PFSK-1 (cell line): ENCODE measurements at regions not wholly inside any gene's neighbourhood (a gene's known extent, or its start where the extent isn't known, plus 50 kb on each side); places are given as distances from the start of the nearest gene placed in this dataset.

Source experiments
- FOXP2 ChIP-seq: optimal IDR thresholded peaks from 2 replicates; pipeline ENCODE3; 2011; ENCODE audit warnings: borderline replicate concordance, control low read depth, inconsistent platforms; ENCODE audit not compliant: insufficient read depth; ENCODE audit errors: extremely low read length, extremely low read depth
- POLR2AphosphoS5 ChIP-seq: IDR thresholded peaks from 2 replicates; pipeline ENCODE4 v1.6.1; 2012; ENCODE audit warnings: low read depth, mild to moderate bottlenecking, control low read depth, low read length, moderate library complexity
- REST ChIP-seq, 2 experiments: IDR thresholded peaks; 2 replicates each; pipeline versions ENCODE4 v1.6.1 to v1.8.0; 2011 to 2012; ENCODE audit warnings: low read depth in 2 of 2, low read length in 2 of 2, control low read depth in 1 of 2, inconsistent platforms in 1 of 2, mild to moderate bottlenecking in 1 of 2, moderate library complexity in 1 of 2; ENCODE audit not compliant: insufficient read depth in 1 of 2
- SIN3A ChIP-seq: IDR thresholded peaks from 2 replicates; pipeline ENCODE4 v1.6.1; 2012; ENCODE audit warnings: mild to moderate bottlenecking, low read length, moderate library complexity, borderline replicate concordance; ENCODE audit not compliant: insufficient read depth
- TAF1 ChIP-seq: IDR thresholded peaks from 2 replicates; pipeline ENCODE4 v1.6.1; 2012; ENCODE audit warnings: low read length, control low read depth, borderline replicate concordance; ENCODE audit not compliant: insufficient read depth

GRCh38 chr13:30110301-30111070 lies 196.9 kb downstream of the KATNAL1 start:
- TF ChIP-seq SIN3A (no peak), FOXP2 (no peak), POLR2AphosphoS5 (no peak), TAF1 (no peak), REST (IDR thresholded peaks at IDR 0.05; ENCODE audit: insufficient read depth in 1 of 2, low read depth in 2 of 2, low read length in 2 of 2) (no peak)

- TF ChIP-seq TAF1 (no peak), REST (IDR thresholded peaks at IDR 0.05; ENCODE audit: insufficient read depth in 1 of 2, low read depth in 2 of 2, low read length in 2 of 2) (no peak), POLR2AphosphoS5 (no peak), SIN3A (no peak), FOXP2 (no peak)
These were observed 197.7 kb downstream of the KATNAL1 start for GRCh38 chr13:30109471-30110135.

- TF ChIP-seq SIN3A: no peak
These were observed 198.5 kb downstream of the KATNAL1 start for GRCh38 chr13:30108913-30109237.

GRCh38 chr13:30108216-30108912 lies 199.0 kb downstream of the KATNAL1 start:
- TF ChIP-seq FOXP2 (no peak), SIN3A (no peak), POLR2AphosphoS5 (no peak), TAF1 (no peak), REST (IDR thresholded peaks at IDR 0.05; ENCODE audit: insufficient read depth in 1 of 2, low read depth in 2 of 2, low read length in 2 of 2) (no peak)

GRCh38 chr13:30107521-30108136 lies 199.7 kb downstream of the KATNAL1 start:
- no peak for TF ChIP-seq REST (IDR thresholded peaks at IDR 0.05; ENCODE audit: insufficient read depth in 1 of 2, low read depth in 2 of 2, low read length in 2 of 2)
- TF ChIP-seq TAF1: no peak
